H9 (cell line): ENCODE measurements at regions not wholly inside any gene's neighbourhood (a gene's known extent, or its start where the extent isn't known, plus 50 kb on each side); places are given as distances from the start of the nearest gene placed in this dataset.
A peak's percentile ranks its signal among the peaks of the same experiment; 100 is the strongest.

Source experiments
- DNase-seq: peaks from one replicate; pipeline ENCODE4 v3.0.0-alpha.2; 2017
- H2AFZ ChIP-seq: one replicate; pipeline ENCODE4 v1.6.1; 2013; ENCODE audit warnings: mild to moderate bottlenecking, low read length, control low read depth, moderate library complexity
- H2AK5ac ChIP-seq: 2 replicates; pipeline ENCODE4 v1.6.1; 2013; ENCODE audit warnings: low read length, control low read depth, mixed read lengths; ENCODE audit not compliant: insufficient read length
- H2BK120ac ChIP-seq: one replicate; pipeline ENCODE4 v1.6.1; 2013; ENCODE audit warnings: low read depth, mild to moderate bottlenecking, low read length, control low read depth, inconsistent platforms; ENCODE audit not compliant: poor library complexity, severe bottlenecking
- H2BK12ac ChIP-seq: 2 replicates; pipeline ENCODE4 v1.6.1; 2013; ENCODE audit warnings: low read length, control low read depth, mixed read lengths, low read depth; ENCODE audit not compliant: insufficient read length
- H2BK15ac ChIP-seq: 2 replicates; pipeline ENCODE4 v1.6.1; 2013; ENCODE audit warnings: low read depth, low read length, control low read depth
- H2BK20ac ChIP-seq: one replicate; pipeline ENCODE4 v1.6.1; 2013; ENCODE audit warnings: low read depth, mild to moderate bottlenecking, low read length, control low read depth, inconsistent platforms; ENCODE audit not compliant: poor library complexity, severe bottlenecking
- H2BK5ac ChIP-seq: 2 replicates; pipeline ENCODE4 v1.6.1; 2013; ENCODE audit warnings: low read length, control low read depth, mixed read lengths; ENCODE audit not compliant: insufficient read length
- H3K14ac ChIP-seq: 2 replicates; pipeline ENCODE4 v1.6.1; 2013; ENCODE audit warnings: low read length, control low read depth; ENCODE audit not compliant: insufficient read depth
- H3K18ac ChIP-seq: 2 replicates; pipeline ENCODE4 v1.6.1; 2013; ENCODE audit warnings: low read depth, mild to moderate bottlenecking, mixed read lengths, low read length, control low read depth; ENCODE audit not compliant: insufficient read length
- H3K23ac ChIP-seq: 2 replicates; pipeline ENCODE4 v1.6.1; 2013; ENCODE audit warnings: low read length, control low read depth, mixed read lengths, low read depth; ENCODE audit not compliant: insufficient read length
- H3K23me2 ChIP-seq: 2 replicates; pipeline ENCODE4 v1.6.1; 2013; ENCODE audit warnings: low read depth, mild to moderate bottlenecking, mixed read lengths, low read length, control low read depth; ENCODE audit not compliant: insufficient read length, poor library complexity, severe bottlenecking
- H3K27ac ChIP-seq: 2 replicates; pipeline ENCODE4 v1.5.1; 2013; ENCODE audit warnings: low read length, control low read depth, mixed read lengths, low read depth; ENCODE audit not compliant: insufficient read length
- H3K27me3 ChIP-seq: 2 replicates; pipeline ENCODE4 v1.6.1; 2013; ENCODE audit warnings: low read length, control low read depth, inconsistent platforms; ENCODE audit not compliant: insufficient read depth
- H3K4ac ChIP-seq: 2 replicates; pipeline ENCODE4 v1.6.1; 2013; ENCODE audit warnings: low read depth, mild to moderate bottlenecking, control low read depth, inconsistent platforms, low read length, moderate library complexity
- H3K4me1 ChIP-seq: 2 replicates; pipeline ENCODE4 v1.6.1; 2013; ENCODE audit warnings: low read length, control low read depth, inconsistent platforms; ENCODE audit not compliant: insufficient read depth
- H3K4me2 ChIP-seq: 2 replicates; pipeline ENCODE4 v1.6.1; 2013; ENCODE audit warnings: low read length, control low read depth, mixed read lengths; ENCODE audit not compliant: insufficient read length, insufficient read depth
- H3K56ac ChIP-seq: 2 replicates; pipeline ENCODE4 v1.6.1; 2013; ENCODE audit warnings: low read depth, mild to moderate bottlenecking, mixed read lengths, low read length, control low read depth; ENCODE audit not compliant: insufficient read length
- H3K79me1 ChIP-seq: 2 replicates; pipeline ENCODE4 v1.6.1; 2013; ENCODE audit warnings: low read depth, mild to moderate bottlenecking, moderate library complexity, low read length, control low read depth, inconsistent platforms; ENCODE audit not compliant: insufficient read depth, poor library complexity, severe bottlenecking
- H3K79me2 ChIP-seq: 2 replicates; pipeline ENCODE4 v1.6.1; 2013; ENCODE audit warnings: low read length, control low read depth, inconsistent platforms; ENCODE audit not compliant: insufficient read depth
- H3K9ac ChIP-seq: 2 replicates; pipeline ENCODE4 v1.6.1; 2013; ENCODE audit warnings: low read length, control low read depth, mixed read lengths; ENCODE audit not compliant: insufficient read length; ENCODE audit errors: extremely low read depth
- H3K9me3 ChIP-seq: one replicate; pipeline ENCODE4 v1.6.1; 2013; ENCODE audit warnings: low read depth, low read length, inconsistent platforms; ENCODE audit not compliant: control insufficient read depth
- H3T11ph ChIP-seq: one replicate; pipeline ENCODE4 v1.6.1; 2013; ENCODE audit warnings: mild to moderate bottlenecking, low read length, control low read depth, inconsistent platforms
- H4K20me1 ChIP-seq: one replicate; pipeline ENCODE4 v1.6.1; 2013; ENCODE audit not compliant: control insufficient read depth, insufficient read length, insufficient read depth
- H4K5ac ChIP-seq: 2 replicates; pipeline ENCODE4 v1.6.1; 2013; ENCODE audit warnings: low read depth, mild to moderate bottlenecking, mixed read lengths, low read length, control low read depth; ENCODE audit not compliant: insufficient read length
- H4K8ac ChIP-seq: replicated peaks from 2 replicates; pipeline ENCODE4 v1.6.1; 2013; ENCODE audit warnings: low read length, control low read depth, mixed read lengths, low read depth; ENCODE audit not compliant: insufficient read length
- H4K91ac ChIP-seq: 2 replicates; pipeline ENCODE4 v1.6.1; 2013; ENCODE audit warnings: low read depth, mild to moderate bottlenecking, moderate library complexity, mixed read lengths, low read length, control low read depth; ENCODE audit not compliant: insufficient read length
- H3K27ac Mint-ChIP-seq, 3 experiments: 2 replicates in 2 of 3; 3 replicates in 1 of 3; pipeline ENCODE4 v1.8.0; 2020 to 2021; ENCODE audit warnings: mixed read lengths in 3 of 3, mild to moderate bottlenecking in 1 of 3, moderate library complexity in 1 of 3
- H3K27me3 Mint-ChIP-seq: 2 replicates; pipeline ENCODE4 v1.8.0; 2021; ENCODE audit warnings: low read depth, mild to moderate bottlenecking, moderate library complexity, mixed read lengths
- H3K36me3 Mint-ChIP-seq, 3 experiments: 2 replicates in 2 of 3; 3 replicates in 1 of 3; pipeline ENCODE4 v1.8.0; 2020 to 2021; ENCODE audit warnings: low read depth in 3 of 3, mixed read lengths in 3 of 3; ENCODE audit not compliant: insufficient read depth in 1 of 3
- H3K4me1 Mint-ChIP-seq, 2 experiments: 2 replicates each; pipeline ENCODE4 v1.8.0; 2020; ENCODE audit warnings: mixed read lengths in 2 of 2
- H3K4me3 Mint-ChIP-seq, 2 experiments: 2 replicates in 1 of 2; 3 replicates in 1 of 2; pipeline ENCODE4 v1.8.0; 2020 to 2021; ENCODE audit warnings: mild to moderate bottlenecking in 2 of 2, mixed read lengths in 2 of 2, moderate library complexity in 1 of 2
- H3K9me3 Mint-ChIP-seq, 2 experiments: 2 replicates in 1 of 2; 3 replicates in 1 of 2; pipeline ENCODE4 v1.8.0; 2020; ENCODE audit warnings: mild to moderate bottlenecking in 2 of 2, mixed read lengths in 2 of 2, moderate library complexity in 1 of 2
- CTCF ChIP-seq: fragments of 200-600 bp; sonication (generic); conservative IDR thresholded peaks from 3 replicates; pipeline ENCODE4 v1.8.0; 2021; ENCODE audit warnings: antibody characterized with exemption, mild to moderate bottlenecking
- WGBS: extraction: QIAGEN DNeasy Blood & Tissue Kit; methylation state at CpG from one replicate; pipeline ENCODE4 v1.1.7; 2013; ENCODE audit warnings: missing lambda C conversion rate, low lambda C conversion rate, mixed read lengths; ENCODE audit not compliant: insufficient read length; ENCODE audit errors: extremely low coverage; 5-methylcytosine and 5-hydroxymethylcytosine counted together

- Histone ChIP-seq H4K91ac (no peak overlapping the region), H2BK20ac (no peak overlapping the region), H3K27me3 (no peaks in the 10 kb centered on the region), H3K9ac (no peak overlapping the region), H2BK15ac (no peak overlapping the region), H3K18ac (no peak overlapping the region), H3K23ac (no peak overlapping the region), H2BK120ac (no peak overlapping the region), H3K14ac (no peak overlapping the region), H3K9me3 (no peaks in the 10 kb centered on the region), H3K4me1 (no peaks in the 10 kb centered on the region), H3K4ac (no peak overlapping the region), H4K5ac (no peak overlapping the region), H3K79me2 (no peaks in the 10 kb centered on the region), H4K8ac (no peak overlapping the region), H3T11ph (no peak overlapping the region), H4K20me1 (no peaks in the 10 kb centered on the region), H3K23me2 (no peaks in the 10 kb centered on the region), H2BK12ac (no peak overlapping the region), H2AK5ac (no peak overlapping the region), H2BK5ac (no peak overlapping the region), H3K27ac (no peak overlapping the region), H2AFZ (peak overlapping the region; percentile 14), H3K4me2 (no peak overlapping the region), H3K56ac (no peak overlapping the region), H3K79me1 (no peaks in the 10 kb centered on the region)
- no peaks in the 10 kb centered on the region for H3K27me3 Mint-ChIP-seq
- no peaks in the 10 kb centered on the region for H3K9me3 Mint-ChIP-seq
- TF ChIP-seq CTCF, result no peak
- DNase-seq, result no peak
- H3K4me3 Mint-ChIP-seq, result no peak overlapping the region
- WGBS, result no CpG with 5 or more reads among the region's 9 CpGs
- no peaks in the 10 kb centered on the region for H3K4me1 Mint-ChIP-seq
- no peak overlapping the region for H3K27ac Mint-ChIP-seq
- no peaks in the 10 kb centered on the region for H3K36me3 Mint-ChIP-seq
Measured at GRCh38 chr5:44538797-44539601, 149.8 kb upstream of the FGF10 start.
